Kidney epithelial cell (primary cell): ENCODE measurements at regions not wholly inside any gene's neighbourhood (a gene's known extent, or its start where the extent isn't known, plus 50 kb on each side); places are given as distances from the start of the nearest gene placed in this dataset.

Experiments used
- DNase-seq: peaks from one replicate; pipeline ENCODE4 v3.0.0-alpha.2; 2010; ENCODE audit warnings: low read depth
- H3K27me3 ChIP-seq: 2 replicates; pipeline ENCODE4 v1.6.0; 2011; ENCODE audit warnings: low read length; ENCODE audit not compliant: control insufficient read depth, insufficient read depth
- H3K36me3 ChIP-seq: 2 replicates; pipeline ENCODE4 v1.5.1; 2011; ENCODE audit warnings: low read length; ENCODE audit not compliant: control insufficient read depth, insufficient read depth
- H3K4me3 ChIP-seq: 2 replicates; pipeline ENCODE4 v1.5.1; 2011; ENCODE audit warnings: low read depth, mild to moderate bottlenecking, control low read depth, low read length
- TF ChIP-seq, protein P1 (sequence below): IDR thresholded peaks from 2 replicates; pipeline ENCODE4 v1.5.1; 2011; ENCODE audit warnings: mild to moderate bottlenecking, moderate library complexity, low read length, control low read depth, inconsistent platforms; ENCODE audit not compliant: insufficient read depth, poor library complexity, severe bottlenecking

GRCh38 chr15:94033014-94033682, 198.2 kb upstream of the MCTP2 start:
- no peak for DNase-seq
- TF ChIP-seq, protein P1, sequence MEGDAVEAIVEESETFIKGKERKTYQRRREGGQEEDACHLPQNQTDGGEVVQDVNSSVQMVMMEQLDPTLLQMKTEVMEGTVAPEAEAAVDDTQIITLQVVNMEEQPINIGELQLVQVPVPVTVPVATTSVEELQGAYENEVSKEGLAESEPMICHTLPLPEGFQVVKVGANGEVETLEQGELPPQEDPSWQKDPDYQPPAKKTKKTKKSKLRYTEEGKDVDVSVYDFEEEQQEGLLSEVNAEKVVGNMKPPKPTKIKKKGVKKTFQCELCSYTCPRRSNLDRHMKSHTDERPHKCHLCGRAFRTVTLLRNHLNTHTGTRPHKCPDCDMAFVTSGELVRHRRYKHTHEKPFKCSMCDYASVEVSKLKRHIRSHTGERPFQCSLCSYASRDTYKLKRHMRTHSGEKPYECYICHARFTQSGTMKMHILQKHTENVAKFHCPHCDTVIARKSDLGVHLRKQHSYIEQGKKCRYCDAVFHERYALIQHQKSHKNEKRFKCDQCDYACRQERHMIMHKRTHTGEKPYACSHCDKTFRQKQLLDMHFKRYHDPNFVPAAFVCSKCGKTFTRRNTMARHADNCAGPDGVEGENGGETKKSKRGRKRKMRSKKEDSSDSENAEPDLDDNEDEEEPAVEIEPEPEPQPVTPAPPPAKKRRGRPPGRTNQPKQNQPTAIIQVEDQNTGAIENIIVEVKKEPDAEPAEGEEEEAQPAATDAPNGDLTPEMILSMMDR = no peak
- no peaks in the 10 kb centered on the region for H3K27me3 ChIP-seq
- H3K36me3 ChIP-seq = no peaks in the 10 kb centered on the region
- no peak overlapping the region for H3K4me3 ChIP-seq

DNA sequence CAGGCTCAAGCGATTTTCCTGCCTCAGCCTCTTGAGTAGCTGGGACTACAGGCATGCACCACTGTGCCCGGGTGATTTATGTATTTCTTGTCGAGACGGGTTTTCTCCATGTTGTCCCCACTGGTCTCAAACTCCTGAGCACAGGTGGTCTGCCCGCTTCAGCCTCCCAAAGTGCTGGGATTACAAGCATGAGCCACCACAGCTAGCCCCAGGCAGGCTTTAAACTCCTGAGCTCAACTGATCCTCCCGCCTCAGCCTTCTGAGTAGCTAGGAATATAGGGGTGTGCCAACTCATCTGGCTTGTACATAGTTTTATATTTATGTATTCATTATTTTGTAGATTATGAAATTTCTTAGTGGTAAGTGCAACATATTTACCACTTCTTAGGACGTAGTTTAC, 198.8 kb upstream of the MCTP2 start:
- Histone ChIP-seq H3K27me3 (no peaks in the 10 kb centered on the region), H3K36me3 (no peaks in the 10 kb centered on the region), H3K4me3 (no peak overlapping the region)
- TF ChIP-seq, protein P1 = no peak
- DNase-seq = no peak

DNA sequence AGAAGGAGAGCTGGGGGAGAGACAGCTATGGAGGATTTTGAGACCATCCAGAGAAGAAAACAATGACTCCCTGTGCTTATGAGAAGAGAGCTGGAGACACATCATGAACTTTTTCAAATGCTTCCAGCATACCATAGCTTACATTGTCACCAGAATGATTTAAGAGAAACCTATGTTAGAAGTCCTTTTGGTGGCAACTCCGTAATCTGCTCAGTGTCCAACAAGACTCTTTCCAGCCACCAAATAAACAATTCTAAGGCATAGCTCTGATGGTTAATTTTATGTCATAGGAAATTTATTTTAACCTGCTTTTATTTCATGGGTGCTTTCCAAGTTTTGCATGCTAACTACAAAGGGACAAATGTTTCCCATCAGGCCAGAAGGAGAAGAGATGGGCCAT, 200.3 kb upstream of the MCTP2 start:
- TF ChIP-seq, protein P1 = no peak
- H3K4me3 ChIP-seq = no peak overlapping the region
- no peaks in the 10 kb centered on the region for H3K36me3 ChIP-seq
- DNase-seq = no peak
- H3K27me3 ChIP-seq = no peaks in the 10 kb centered on the region

DNA sequence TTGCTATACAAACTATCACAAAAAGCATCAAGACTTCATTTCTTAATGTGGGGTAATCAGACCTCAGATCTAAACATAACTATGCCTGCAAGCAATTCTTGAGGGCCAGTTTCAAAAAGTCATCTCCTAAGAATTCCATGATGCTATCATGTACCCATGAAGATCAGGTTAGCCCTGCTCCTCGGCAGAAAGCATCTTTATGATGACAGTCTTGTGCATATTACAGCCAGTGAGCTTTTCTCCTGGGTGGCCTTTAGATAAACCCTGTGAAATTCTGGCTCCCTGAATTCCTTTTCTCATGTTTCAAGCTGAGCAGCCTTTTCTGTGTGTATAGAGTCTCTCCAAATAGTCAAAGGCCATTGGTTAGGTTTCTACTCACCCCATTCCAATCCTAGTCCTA, 201.9 kb upstream of the MCTP2 start:
- H3K4me3 ChIP-seq = no peak overlapping the region
- DNase-seq = peak; percentile 34
- TF ChIP-seq, protein P1 = no peak
- H3K27me3 ChIP-seq = no peaks in the 10 kb centered on the region
- no peaks in the 10 kb centered on the region for H3K36me3 ChIP-seq

DNA sequence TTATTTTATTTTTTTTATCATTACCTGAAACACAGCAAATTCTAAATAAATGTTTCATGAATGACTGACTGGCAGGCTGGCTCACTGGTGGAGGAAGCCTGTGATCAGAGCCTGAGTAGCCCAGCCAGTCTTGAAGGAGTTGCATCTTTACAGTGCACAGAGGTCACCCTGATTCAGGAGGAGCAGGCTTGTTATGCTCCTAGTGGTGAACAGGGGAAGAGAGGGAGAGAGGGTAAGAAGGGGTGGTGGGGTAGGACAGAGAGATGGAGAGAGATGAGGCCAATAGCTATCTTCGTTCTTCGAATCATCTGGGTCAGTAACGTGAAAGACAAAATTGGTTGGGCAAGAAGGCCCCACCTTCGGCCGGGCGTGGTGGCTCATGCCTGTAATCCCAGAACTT, 202.6 kb upstream of the MCTP2 start:
- TF ChIP-seq, protein P1 = no peak
- Histone ChIP-seq H3K4me3 (no peak overlapping the region), H3K27me3 (no peaks in the 10 kb centered on the region), H3K36me3 (no peaks in the 10 kb centered on the region)
- no peak for DNase-seq

DNA sequence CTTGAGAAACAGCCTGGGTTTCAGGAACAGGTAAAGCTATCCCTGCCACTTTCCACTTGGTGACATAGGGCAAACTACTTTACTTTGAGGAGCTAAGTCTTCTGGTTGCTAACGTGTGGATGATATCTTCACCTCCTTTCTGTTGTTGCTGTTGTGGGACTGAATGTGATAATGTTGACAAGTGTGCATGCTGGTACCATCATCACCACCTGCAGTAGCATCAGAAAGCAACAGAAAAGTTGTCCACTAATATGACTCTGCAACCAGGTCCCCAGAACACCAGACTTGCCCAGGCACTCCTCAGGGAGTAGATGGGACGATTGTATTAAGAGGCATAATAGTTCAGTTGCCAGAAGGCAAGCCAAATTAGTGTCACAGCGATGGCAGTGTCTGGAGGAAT, 203.2 kb upstream of the MCTP2 start:
- TF ChIP-seq, protein P1 = no peak
- no peaks in the 10 kb centered on the region for H3K36me3 ChIP-seq
- no peak overlapping the region for H3K4me3 ChIP-seq
- H3K27me3 ChIP-seq = no peaks in the 10 kb centered on the region
- no peak for DNase-seq
